ENCODE measurements at regions not wholly inside any gene's neighbourhood (a gene's known extent, or its start where the extent isn't known, plus 50 kb on each side); places are given as distances from the start of the nearest gene placed in this dataset.

DNA sequence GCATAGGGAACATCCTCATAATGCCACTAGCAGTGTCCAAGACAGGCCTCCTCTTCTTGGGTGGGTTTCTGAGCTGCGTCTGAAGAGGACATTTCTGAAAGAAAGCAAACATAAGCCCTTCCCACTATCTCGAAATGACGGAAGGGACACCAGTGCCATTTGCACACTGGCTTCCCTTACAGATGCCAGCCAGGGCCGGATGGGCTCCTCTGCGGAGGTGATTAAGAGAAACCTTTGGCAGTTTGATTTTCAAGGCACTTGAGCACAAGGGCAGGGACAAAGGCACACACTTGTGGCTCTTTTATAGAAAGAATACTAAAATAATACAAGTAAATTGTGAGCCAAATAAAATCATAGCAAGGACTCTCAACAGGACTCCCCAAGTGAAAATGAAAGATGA lies 106.6 kb upstream of the CELF2 start:
- TF ChIP-seq, protein P1, sequence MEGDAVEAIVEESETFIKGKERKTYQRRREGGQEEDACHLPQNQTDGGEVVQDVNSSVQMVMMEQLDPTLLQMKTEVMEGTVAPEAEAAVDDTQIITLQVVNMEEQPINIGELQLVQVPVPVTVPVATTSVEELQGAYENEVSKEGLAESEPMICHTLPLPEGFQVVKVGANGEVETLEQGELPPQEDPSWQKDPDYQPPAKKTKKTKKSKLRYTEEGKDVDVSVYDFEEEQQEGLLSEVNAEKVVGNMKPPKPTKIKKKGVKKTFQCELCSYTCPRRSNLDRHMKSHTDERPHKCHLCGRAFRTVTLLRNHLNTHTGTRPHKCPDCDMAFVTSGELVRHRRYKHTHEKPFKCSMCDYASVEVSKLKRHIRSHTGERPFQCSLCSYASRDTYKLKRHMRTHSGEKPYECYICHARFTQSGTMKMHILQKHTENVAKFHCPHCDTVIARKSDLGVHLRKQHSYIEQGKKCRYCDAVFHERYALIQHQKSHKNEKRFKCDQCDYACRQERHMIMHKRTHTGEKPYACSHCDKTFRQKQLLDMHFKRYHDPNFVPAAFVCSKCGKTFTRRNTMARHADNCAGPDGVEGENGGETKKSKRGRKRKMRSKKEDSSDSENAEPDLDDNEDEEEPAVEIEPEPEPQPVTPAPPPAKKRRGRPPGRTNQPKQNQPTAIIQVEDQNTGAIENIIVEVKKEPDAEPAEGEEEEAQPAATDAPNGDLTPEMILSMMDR (IDR thresholded peaks at IDR 0.05; ENCODE audit: low read depth, low read length, poor library complexity, severe bottlenecking), result no peak
- TF ChIP-seq EZH2phosphoT487 (IDR thresholded peaks at IDR 0.05; ENCODE audit: borderline replicate concordance, low read length), result no peak

All from DOHH2 (cell line).